Hepatocyte (in vitro differentiated cells): ENCODE measurements at regions not wholly inside any gene's neighbourhood (a gene's known extent, or its start where the extent isn't known, plus 50 kb on each side); places are given as distances from the start of the nearest gene placed in this dataset. TPM values are rescaled to one million over a fixed set of nuclear protein-coding genes. Genes with fewer than 3 reads are reported as not detected.

ENCODE experiments used
- DNase-seq: peaks from one replicate; pipeline ENCODE4 v3.0.0-alpha.2; 2016; ENCODE audit warnings: low spot score
- H2AFZ ChIP-seq: fragments of 200-600 bp; sonication (generic); 2 replicates; pipeline ENCODE4 v1.6.0; 2016; ENCODE audit warnings: antibody characterized with exemption, mild to moderate bottlenecking
- H3K27ac ChIP-seq: fragments of 200-600 bp; sonication (generic); 2 replicates; pipeline ENCODE4 v1.5.1; 2016; ENCODE audit warnings: mild to moderate bottlenecking
- H3K27me3 ChIP-seq: fragments of 200-600 bp; sonication (generic); 2 replicates; pipeline ENCODE4 v1.6.1; 2016
- H3K36me3 ChIP-seq: fragments of 200-600 bp; sonication (generic); replicated peaks from 2 replicates; pipeline ENCODE4 v1.5.1; 2016; ENCODE audit warnings: low read depth; ENCODE audit not compliant: insufficient read depth
- H3K4me1 ChIP-seq: fragments of 200-600 bp; sonication (generic); 2 replicates; pipeline ENCODE4 v1.5.1; 2016; ENCODE audit warnings: mild to moderate bottlenecking, moderate library complexity; ENCODE audit not compliant: insufficient read depth
- H3K4me2 ChIP-seq: fragments of 200-600 bp; sonication (generic); 2 replicates; pipeline ENCODE4 v1.6.0; 2016
- H3K4me3 ChIP-seq: fragments of 200-600 bp; sonication (generic); 2 replicates; pipeline ENCODE4 v1.5.1; 2016; ENCODE audit warnings: mild to moderate bottlenecking
- H3K79me2 ChIP-seq: fragments of 200-600 bp; sonication (generic); 2 replicates; pipeline ENCODE4 v1.6.0; 2017; ENCODE audit warnings: mild to moderate bottlenecking
- H3K9me2 ChIP-seq: fragments of 200-600 bp; sonication (generic); replicated peaks from 2 replicates; pipeline ENCODE4 v1.6.0; 2017; ENCODE audit warnings: mild to moderate bottlenecking; ENCODE audit not compliant: insufficient read depth
- H3K9me3 ChIP-seq: fragments of 200-600 bp; sonication (generic); 2 replicates; pipeline ENCODE4 v1.5.1; 2016; ENCODE audit warnings: low read depth, mild to moderate bottlenecking
- H4K20me1 ChIP-seq: fragments of 200-600 bp; sonication (generic); 2 replicates; pipeline ENCODE4 v1.6.0; 2016; ENCODE audit warnings: mild to moderate bottlenecking; ENCODE audit not compliant: insufficient read depth, poor library complexity, severe bottlenecking
- CTCF ChIP-seq: fragments of 200-600 bp; sonication (generic); IDR thresholded peaks from 2 replicates; pipeline ENCODE4 v1.5.1; 2016; ENCODE audit warnings: antibody characterized with exemption, mild to moderate bottlenecking; ENCODE audit not compliant: poor library complexity
- EZH2 ChIP-seq: fragments of 200-600 bp; sonication (generic); IDR thresholded peaks from 2 replicates; pipeline ENCODE4 v1.6.1; 2016; ENCODE audit warnings: antibody characterized with exemption, mild to moderate bottlenecking, borderline replicate concordance
- EZH2phosphoT487 ChIP-seq: fragments of 200-600 bp; sonication (generic); IDR thresholded peaks from one replicate; pipeline ENCODE4 v1.6.1; 2018; ENCODE audit warnings: antibody characterized with exemption, mild to moderate bottlenecking, low read depth, moderate library complexity; ENCODE audit not compliant: unreplicated experiment, severe bottlenecking
- WGBS: methylation state at CpG from one replicate; pipeline ENCODE4 v1.1.6; 2016; ENCODE audit warnings: low lambda C conversion rate; ENCODE audit errors: missing lambda C conversion rate; 5-methylcytosine and 5-hydroxymethylcytosine counted together
- small RNA-seq: library from RNA; depleted of rRNA; stranded (forward); fragments of <200 nt; gene quantifications from one replicate; pipeline ENCODE3, GENCODE V24; 2014

GRCh38 chrX:131955099-131955777 lies 67.9 kb upstream of the STK26 start:
- Histone ChIP-seq H3K9me3 (no peaks in the 10 kb centered on the region), H3K27me3 (no peaks in the 10 kb centered on the region), H2AFZ (no peak overlapping the region), H3K27ac (no peak overlapping the region), H3K4me2 (no peak overlapping the region), H3K4me1 (no peaks in the 10 kb centered on the region), H4K20me1 (no peaks in the 10 kb centered on the region), H3K9me2 (no peaks in the 10 kb centered on the region), H3K36me3 (no peaks in the 10 kb centered on the region), H3K4me3 (no peak overlapping the region), H3K79me2 (no peaks in the 10 kb centered on the region)
- 54% methylated on average over 2 of the region's 2 CpGs for WGBS
- TF ChIP-seq EZH2 (no peak), EZH2phosphoT487 (no peak), CTCF (no peak)
- DNase-seq, result no peak

GRCh38 chrX:131958724-131959123 lies 64.4 kb upstream of the STK26 start:
- no peak overlapping the region for H3K4me2 ChIP-seq
- H2AFZ ChIP-seq, result no peak overlapping the region
- no peak overlapping the region for H3K4me3 ChIP-seq
- no peaks in the 10 kb centered on the region for H3K4me1 ChIP-seq
- no peak for DNase-seq
- no peaks in the 10 kb centered on the region for H4K20me1 ChIP-seq
- TF ChIP-seq CTCF, result no peak
- no peak for TF ChIP-seq EZH2
- TF ChIP-seq EZH2phosphoT487, result no peak
- H3K36me3 ChIP-seq, result no peaks in the 10 kb centered on the region
- H3K27me3 ChIP-seq, result no peaks in the 10 kb centered on the region
- no peaks in the 10 kb centered on the region for H3K79me2 ChIP-seq
- H3K9me2 ChIP-seq, result no peaks in the 10 kb centered on the region
- WGBS, result 58% methylated on average over 1 of the region's 1 CpG
- H3K27ac ChIP-seq, result no peak overlapping the region
- H3K9me3 ChIP-seq, result no peaks in the 10 kb centered on the region

GRCh38 chrX:131970347-131970746 lies 52.8 kb upstream of the STK26 start:
- H3K79me2 ChIP-seq, result no peaks in the 10 kb centered on the region
- no peak overlapping the region for H3K27ac ChIP-seq
- no peak for DNase-seq
- no peaks in the 10 kb centered on the region for H3K9me3 ChIP-seq
- no peak for TF ChIP-seq EZH2phosphoT487
- H3K27me3 ChIP-seq, result no peaks in the 10 kb centered on the region
- H3K4me2 ChIP-seq, result no peak overlapping the region
- no peaks in the 10 kb centered on the region for H3K9me2 ChIP-seq
- WGBS, result 39% methylated on average over 2 of the region's 2 CpGs
- no peaks in the 10 kb centered on the region for H3K4me1 ChIP-seq
- no peak overlapping the region for H3K4me3 ChIP-seq
- H3K36me3 ChIP-seq, result no peaks in the 10 kb centered on the region
- no peak overlapping the region for H2AFZ ChIP-seq
- no peaks in the 10 kb centered on the region for H4K20me1 ChIP-seq

Small RNAs in the stretch of these regions (small RNA-seq; reads per million reads assigned to genes)
- gene AL008629.1 (not detected), gene HDGFP1 (not detected), gene MCRIP2P1 (not detected), gene RNA5SP514 (not detected)
